Right renal cortex interstitium (tissue), 3 donors: ENCODE measurements at regions not wholly inside any gene's neighbourhood (a gene's known extent, or its start where the extent isn't known, plus 50 kb on each side); places are given as distances from the start of the nearest gene placed in this dataset.

Experiments used
- DNase-seq, 3 donors: peaks; one replicate each; pipeline ENCODE4 v3.0.0-alpha.2; 2013; ENCODE audit warnings: low read depth in 3 of 3, low spot score in 2 of 3

DNA sequence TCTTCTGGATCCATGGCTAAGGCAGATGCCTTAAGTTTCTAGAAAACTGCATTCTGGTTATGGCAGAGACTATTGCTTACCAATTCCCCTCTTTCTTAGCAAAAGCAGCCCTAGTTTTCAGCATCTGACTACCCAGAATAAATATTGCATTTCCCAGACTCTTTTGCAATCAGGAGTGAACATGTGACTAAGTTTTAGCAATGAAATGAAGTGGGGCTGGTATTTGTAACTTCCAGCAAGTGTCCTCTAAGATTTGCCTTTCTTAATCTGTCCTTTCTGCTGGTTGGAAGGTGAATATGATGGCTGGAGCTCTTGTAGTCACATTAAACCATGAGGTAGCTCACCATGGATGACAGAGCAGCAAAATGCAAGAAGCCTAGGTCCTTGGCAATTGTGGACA, 132.9 kb upstream of the PKDCC start:
- DNase-seq: no peak

DNA sequence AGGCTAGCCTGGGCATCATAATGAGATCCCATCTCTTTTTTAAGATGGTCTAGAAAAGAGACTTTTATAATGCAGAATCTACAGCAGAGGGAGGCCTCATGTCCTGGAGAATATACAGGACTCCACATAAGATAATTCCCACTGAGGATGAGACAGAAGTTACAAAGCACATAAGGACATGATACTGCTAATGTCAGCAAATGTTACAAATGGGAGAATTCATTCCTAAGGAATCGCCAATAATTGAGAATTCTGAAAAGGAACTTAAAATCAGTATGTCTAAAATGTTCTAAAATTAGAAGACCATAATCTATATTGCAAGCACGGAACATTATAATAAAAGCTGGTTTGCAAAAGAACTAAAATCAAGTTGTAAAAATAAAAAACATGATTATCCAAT, 131.6 kb upstream of the PKDCC start:
- DNase-seq: no peak

- no peak for DNase-seq
Measured at GRCh38 chr2:41917587-41917986, 130.2 kb upstream of the PKDCC start.

- DNase-seq: no peak
Measured at GRCh38 chr2:41919135-41919534, 128.7 kb upstream of the PKDCC start.

GRCh38 chr2:41920181-41920580, 127.6 kb upstream of the PKDCC start:
- DNase-seq: no peak

DNA sequence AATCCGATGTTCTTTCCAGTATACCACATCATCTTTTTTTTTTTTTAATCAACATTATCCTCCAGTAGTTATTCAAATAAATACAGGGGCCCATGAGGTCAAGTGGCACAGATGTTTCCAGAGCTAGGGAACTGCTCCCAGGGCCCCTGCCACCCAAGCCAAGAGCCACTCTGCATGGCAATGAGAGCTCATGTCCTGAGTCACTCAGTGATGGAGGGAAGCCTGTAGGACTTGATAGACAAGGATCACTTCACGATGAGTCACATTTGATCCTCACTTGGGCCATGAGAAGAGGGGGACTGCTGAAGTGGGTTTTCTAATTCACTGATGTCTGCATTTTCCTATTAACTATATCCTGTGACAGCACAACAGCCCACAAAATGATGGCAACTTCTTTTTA, 127.0 kb upstream of the PKDCC start:
- no peak for DNase-seq

- no peak for DNase-seq
Measured at GRCh38 chr2:41922177-41922576, 125.6 kb upstream of the PKDCC start.

- no peak for DNase-seq
Measured at GRCh38 chr2:41923156-41923786, 124.5 kb upstream of the PKDCC start.

DNA sequence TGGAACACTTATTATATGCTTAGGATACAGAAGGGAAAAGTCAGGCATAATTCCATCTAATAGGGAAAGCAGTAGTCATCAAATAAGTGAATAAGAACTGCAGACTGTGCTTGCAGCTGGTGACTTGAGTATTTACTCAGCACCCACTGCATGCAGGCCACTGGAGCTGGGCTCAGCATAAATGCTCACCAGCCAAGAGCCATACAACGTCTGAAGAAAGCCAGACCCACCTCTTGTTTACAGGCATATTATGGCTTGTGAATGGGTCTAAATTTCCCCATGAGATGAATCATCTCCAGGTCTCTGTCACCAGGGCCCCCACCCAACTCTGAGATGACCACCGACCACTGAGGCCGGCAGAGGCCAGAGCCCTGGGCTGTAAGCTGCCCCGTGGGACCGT, 123.8 kb upstream of the PKDCC start:
- DNase-seq: no peak

- no peak for DNase-seq
Measured at GRCh38 chr2:41924709-41925408, 123.0 kb upstream of the PKDCC start.

GRCh38 chr2:41925712-41926111, 122.1 kb upstream of the PKDCC start:
- DNase-seq: no peak

GRCh38 chr2:41926614-41927580, 120.9 kb upstream of the PKDCC start:
- no peak for DNase-seq

- DNase-seq: no peak
Measured at GRCh38 chr2:41927581-41928264, 120.1 kb upstream of the PKDCC start.

DNA sequence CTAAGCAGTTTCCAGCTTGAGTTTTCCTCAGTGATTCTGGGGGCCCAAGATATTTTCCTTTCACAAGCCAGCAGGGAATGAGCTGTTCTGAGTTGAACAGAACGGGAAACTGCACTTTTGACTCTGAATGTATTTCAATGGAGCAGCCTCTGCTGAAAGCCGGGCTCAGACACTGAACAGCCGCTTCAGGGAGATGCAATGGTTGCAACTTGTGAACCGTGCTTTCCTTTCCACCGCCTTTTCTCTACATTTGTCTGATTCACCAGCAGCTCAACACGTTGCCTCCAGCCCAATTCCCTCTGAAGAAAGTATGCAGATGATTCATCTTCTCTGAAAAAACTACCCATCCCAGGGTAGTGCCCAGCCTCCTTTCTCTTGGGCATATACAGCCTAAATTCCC, 119.3 kb upstream of the PKDCC start:
- DNase-seq: no peak

GRCh38 chr2:41930807-41931566, 116.8 kb upstream of the PKDCC start:
- DNase-seq: no peak

DNA sequence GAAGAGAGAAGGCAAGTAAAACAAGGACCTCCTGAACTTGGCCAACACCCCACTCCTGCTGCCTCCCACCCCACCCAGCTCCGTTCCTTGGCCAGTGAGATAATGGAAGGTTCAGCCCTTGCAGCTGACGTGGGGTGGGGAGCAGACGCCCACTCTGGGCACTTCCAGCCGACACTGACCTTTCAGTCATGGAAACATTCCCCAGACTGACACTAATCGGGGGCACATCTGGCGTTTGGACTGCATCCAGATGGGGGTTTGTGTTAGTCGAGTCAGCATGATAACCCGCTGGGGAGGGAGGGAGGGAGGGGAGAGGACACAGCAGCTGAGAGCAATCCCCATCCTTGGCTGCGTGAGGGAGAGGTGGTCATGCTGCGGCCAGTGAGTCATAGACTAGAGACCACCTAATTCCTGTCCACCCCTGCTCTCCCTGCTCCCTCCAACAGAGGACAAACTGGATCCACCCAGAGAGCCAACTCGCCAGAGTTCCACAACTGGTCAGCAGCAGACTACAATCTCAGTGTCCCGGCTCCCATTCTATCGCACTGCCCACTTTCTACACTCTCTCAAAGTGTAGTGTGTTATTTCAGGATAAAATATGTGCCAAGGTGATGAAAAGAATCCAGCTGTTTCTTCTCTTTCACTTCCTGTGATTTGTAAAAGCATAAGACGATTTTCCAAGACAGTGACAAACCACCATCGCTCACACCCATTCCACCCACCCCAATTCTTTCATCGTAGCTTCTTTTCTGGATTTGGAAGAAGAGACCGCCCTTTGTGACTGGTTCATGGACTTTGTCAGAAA, 115.4 kb upstream of the PKDCC start:
- DNase-seq: no peak

DNA sequence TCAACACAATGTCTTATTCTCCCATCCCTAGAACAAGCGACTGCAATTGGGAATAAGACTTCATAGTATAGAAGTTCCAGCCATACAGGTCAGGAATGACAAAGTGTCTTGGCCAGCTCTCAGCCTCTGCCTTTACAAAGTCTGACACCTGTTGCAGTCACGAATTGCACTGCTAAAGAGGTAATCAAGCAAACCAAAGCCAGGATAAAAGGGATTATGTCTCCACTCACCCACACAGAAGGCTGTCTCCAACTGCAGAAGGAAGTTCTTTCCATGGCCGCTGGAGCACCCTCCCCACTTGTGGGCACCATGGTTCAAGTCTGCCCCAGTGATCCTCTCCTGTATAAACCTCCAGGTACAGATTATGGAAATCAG, 114.8 kb upstream of the PKDCC start:
- no peak for DNase-seq

DNA sequence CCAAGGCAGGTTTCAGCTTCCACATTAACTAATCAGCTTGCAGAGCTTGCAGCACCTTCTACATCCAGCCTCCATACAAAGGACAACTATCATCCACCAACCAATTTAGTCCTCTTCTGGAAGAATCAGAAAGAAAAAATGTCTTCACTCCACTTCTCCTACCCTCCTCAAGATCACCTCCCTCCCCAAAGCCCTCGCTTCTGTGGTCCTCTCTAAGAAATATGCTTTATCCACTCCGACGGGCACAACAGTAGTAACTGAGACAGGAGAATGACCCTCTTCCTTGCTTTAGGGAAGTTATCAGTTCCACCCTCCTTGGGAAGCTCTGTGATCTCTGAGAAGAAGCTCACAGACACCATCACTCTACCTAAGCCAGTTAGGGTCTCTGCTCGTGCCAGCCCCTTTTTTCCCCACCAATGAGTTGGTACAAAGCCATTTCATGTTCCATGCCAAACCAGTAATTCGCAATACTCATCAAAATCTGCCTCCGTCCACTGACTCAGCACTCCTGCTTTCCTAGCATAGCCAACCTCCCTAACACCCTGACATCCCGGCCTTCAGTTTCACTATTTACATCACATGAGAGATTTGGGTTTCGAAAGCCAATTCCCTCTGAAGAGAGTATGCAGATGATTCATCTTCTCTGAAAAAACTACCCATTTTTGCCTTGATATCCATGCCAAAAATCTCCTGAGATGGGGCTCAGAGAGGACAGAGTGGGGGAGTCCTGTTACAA, 114.1 kb upstream of the PKDCC start:
- no peak for DNase-seq
